MM.1S (cell line): ENCODE measurements at regions not wholly inside any gene's neighbourhood (a gene's known extent, or its start where the extent isn't known, plus 50 kb on each side); places are given as distances from the start of the nearest gene placed in this dataset.

Experiments
- EZH2 ChIP-seq: fragments of 300-600 bp; sonication (generic); optimal IDR thresholded peaks from 2 replicates; pipeline ENCODE3; 2017; ENCODE audit warnings: low read depth, mild to moderate bottlenecking, antibody characterized with exemption, low read length, mixed read lengths
- TF ChIP-seq, protein P1 (sequence below): fragments of 300-600 bp; sonication (generic); IDR thresholded peaks from 2 replicates; pipeline ENCODE4 v1.5.1; 2016; ENCODE audit warnings: antibody characterized with exemption, low read length, mixed read lengths

DNA sequence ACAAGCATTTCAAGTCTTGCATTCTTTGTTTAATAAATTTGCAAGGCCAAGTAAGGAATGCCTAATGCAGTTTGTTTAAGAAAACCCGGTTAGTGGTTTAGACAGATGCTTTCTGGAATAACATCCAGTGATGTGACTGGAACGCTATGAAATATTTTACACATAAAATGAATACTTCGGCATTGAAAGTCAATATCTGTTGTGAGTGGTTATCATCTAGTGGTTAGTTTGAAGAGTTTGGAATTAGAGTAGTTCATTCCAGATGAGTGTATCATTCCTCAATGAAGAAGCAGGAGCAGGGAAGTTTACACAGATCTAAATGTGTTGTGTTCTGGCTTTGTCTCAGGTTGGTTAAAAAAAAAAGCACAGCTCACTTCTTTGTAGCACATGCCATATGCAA lies 608.0 kb upstream of the PIK3C3 start:
- TF ChIP-seq EZH2 = no peak
- TF ChIP-seq, protein P1, sequence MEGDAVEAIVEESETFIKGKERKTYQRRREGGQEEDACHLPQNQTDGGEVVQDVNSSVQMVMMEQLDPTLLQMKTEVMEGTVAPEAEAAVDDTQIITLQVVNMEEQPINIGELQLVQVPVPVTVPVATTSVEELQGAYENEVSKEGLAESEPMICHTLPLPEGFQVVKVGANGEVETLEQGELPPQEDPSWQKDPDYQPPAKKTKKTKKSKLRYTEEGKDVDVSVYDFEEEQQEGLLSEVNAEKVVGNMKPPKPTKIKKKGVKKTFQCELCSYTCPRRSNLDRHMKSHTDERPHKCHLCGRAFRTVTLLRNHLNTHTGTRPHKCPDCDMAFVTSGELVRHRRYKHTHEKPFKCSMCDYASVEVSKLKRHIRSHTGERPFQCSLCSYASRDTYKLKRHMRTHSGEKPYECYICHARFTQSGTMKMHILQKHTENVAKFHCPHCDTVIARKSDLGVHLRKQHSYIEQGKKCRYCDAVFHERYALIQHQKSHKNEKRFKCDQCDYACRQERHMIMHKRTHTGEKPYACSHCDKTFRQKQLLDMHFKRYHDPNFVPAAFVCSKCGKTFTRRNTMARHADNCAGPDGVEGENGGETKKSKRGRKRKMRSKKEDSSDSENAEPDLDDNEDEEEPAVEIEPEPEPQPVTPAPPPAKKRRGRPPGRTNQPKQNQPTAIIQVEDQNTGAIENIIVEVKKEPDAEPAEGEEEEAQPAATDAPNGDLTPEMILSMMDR = no peak
